ENCODE measurements at regions not wholly inside any gene's neighbourhood (a gene's known extent, or its start where the extent isn't known, plus 50 kb on each side); places are given as distances from the start of the nearest gene placed in this dataset.

DNA sequence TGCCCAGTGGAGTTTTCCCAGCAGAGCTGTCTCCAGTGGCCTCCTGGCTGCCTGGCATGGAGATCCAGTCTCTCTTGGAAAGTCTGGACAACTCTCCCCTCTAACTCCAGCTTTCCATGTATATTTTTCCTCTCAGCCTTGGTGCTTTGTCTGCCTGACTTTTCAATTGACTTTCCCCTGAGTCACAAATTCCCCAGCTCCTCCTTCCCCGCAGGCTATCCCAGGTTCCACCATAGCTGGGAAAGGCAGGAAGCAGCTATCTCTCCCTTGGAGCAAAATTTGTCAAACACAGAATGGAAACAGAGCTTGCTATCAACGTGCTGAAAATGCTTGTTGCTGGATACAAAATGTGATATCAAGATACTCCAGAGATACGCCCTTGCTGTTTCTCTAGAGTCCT, 384.8 kb downstream of the TMEM135 start:
- no peaks in the 10 kb centered on the region for H3K9me3 ChIP-seq
- DNase-seq (ENCODE audit: low spot score in 2 of 2) = no peak
- TF ChIP-seq POLR2A (IDR thresholded peaks at IDR 0.05) (no peak), EP300 (IDR thresholded peaks at IDR 0.05) (no peak)
- TF ChIP-seq, protein P1, sequence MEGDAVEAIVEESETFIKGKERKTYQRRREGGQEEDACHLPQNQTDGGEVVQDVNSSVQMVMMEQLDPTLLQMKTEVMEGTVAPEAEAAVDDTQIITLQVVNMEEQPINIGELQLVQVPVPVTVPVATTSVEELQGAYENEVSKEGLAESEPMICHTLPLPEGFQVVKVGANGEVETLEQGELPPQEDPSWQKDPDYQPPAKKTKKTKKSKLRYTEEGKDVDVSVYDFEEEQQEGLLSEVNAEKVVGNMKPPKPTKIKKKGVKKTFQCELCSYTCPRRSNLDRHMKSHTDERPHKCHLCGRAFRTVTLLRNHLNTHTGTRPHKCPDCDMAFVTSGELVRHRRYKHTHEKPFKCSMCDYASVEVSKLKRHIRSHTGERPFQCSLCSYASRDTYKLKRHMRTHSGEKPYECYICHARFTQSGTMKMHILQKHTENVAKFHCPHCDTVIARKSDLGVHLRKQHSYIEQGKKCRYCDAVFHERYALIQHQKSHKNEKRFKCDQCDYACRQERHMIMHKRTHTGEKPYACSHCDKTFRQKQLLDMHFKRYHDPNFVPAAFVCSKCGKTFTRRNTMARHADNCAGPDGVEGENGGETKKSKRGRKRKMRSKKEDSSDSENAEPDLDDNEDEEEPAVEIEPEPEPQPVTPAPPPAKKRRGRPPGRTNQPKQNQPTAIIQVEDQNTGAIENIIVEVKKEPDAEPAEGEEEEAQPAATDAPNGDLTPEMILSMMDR (IDR thresholded peaks at IDR 0.05) = no peak
- no peaks in the 10 kb centered on the region for H3K27me3 ChIP-seq
- WGBS, 2 donors = 59 to 73% methylated on average over 3 of the region's 3 CpGs
- no peak overlapping the region for H3K27ac ChIP-seq
- no peaks in the 10 kb centered on the region for H3K36me3 ChIP-seq
- no peak overlapping the region for H3K4me3 ChIP-seq
- peaks cover 0 to 11% (median 0%) of the 10 kb centered on the region in 4 donors for H3K4me1 ChIP-seq

DNA sequence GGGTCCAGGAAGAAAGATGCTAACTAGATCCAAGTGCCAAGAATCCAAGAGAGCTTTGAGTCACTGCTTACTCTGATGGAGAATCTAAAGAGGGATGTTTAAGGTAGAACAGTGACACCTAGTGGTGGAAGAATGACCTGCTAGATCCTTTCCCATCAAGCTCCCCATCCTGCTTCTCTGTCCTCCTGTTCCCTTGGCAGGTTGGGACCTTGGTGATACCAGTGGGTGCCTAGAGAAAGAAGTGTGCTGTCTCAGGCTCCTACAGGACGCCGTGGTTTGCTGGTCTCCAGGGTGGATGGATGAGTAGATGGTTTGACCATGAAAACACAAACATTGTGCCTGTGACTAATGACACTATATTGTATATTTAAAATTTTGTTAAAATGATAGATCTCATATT, 383.7 kb downstream of the TMEM135 start:
- Histone ChIP-seq H3K4me1 (peaks cover 0 to 11% (median 0%) of the 10 kb centered on the region in 4 donors), H3K4me3 (no peak overlapping the region), H3K9me3 (no peaks in the 10 kb centered on the region), H3K36me3 (no peaks in the 10 kb centered on the region), H3K27ac (no peak overlapping the region), H3K27me3 (no peaks in the 10 kb centered on the region)
- TF ChIP-seq, protein P1 (IDR thresholded peaks at IDR 0.05) = peak; percentile 64 to 78 (median 67)
- TF ChIP-seq POLR2A (IDR thresholded peaks at IDR 0.05) (no peak), EP300 (IDR thresholded peaks at IDR 0.05) (no peak)
- peak in 1 of 2 donors; percentile 91 for DNase-seq (ENCODE audit: low spot score in 2 of 2)
- 13 to 28% methylated on average over 2 of the region's 2 CpGs for WGBS, 2 donors

GRCh38 chr11:87417951-87418350, 380.2 kb downstream of the TMEM135 start:
- Histone ChIP-seq H3K9me3 (peaks cover 0 to 4% (median 0%) of the 10 kb centered on the region in 4 donors), H3K4me3 (no peak overlapping the region), H3K36me3 (no peaks in the 10 kb centered on the region), H3K27ac (no peak overlapping the region), H3K27me3 (no peaks in the 10 kb centered on the region), H3K4me1 (peaks cover 0 to 11% (median 0%) of the 10 kb centered on the region in 4 donors)
- DNase-seq (ENCODE audit: low spot score in 2 of 2) = no peak
- TF ChIP-seq POLR2A (IDR thresholded peaks at IDR 0.05) (no peak), EP300 (IDR thresholded peaks at IDR 0.05) (no peak)
- TF ChIP-seq, protein P1 (IDR thresholded peaks at IDR 0.05) = no peak

DNA sequence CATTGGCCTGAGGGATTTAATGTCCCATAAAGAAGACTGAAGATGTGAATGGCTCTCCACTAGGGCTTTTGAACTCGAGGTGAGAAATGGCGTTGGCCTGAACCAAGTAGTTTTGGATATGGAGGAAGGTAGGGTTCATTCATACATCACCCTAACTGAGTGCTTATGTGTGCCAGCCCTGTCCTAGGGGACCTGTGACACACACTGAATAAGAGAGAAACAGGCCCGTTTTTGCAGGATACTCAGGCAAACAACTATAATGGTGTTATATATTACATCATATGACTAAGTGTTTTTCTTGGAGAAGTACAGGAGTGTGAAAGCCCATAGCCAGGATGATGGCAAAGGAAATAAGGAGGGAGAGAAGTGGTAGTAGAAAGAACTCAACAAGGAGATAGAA, 368.1 kb downstream of the TMEM135 start:
- Histone ChIP-seq H3K9me3 (no peaks in the 10 kb centered on the region), H3K4me1 (peaks cover 0 to 7% (median 0%) of the 10 kb centered on the region in 4 donors), H3K27ac (no peak overlapping the region), H3K36me3 (no peaks in the 10 kb centered on the region), H3K27me3 (no peaks in the 10 kb centered on the region), H3K4me3 (no peak overlapping the region)
- TF ChIP-seq EP300 (IDR thresholded peaks at IDR 0.05) = no peak
- no peak for TF ChIP-seq POLR2A (IDR thresholded peaks at IDR 0.05)
- TF ChIP-seq, protein P1 (IDR thresholded peaks at IDR 0.05) = no peak
- no peak for DNase-seq (ENCODE audit: low spot score in 2 of 2)
- 68 to 80% methylated on average over 3 of the region's 3 CpGs for WGBS, 2 donors

- no peaks in the 10 kb centered on the region for H3K27me3 ChIP-seq
Observed at GRCh38 chr11:87405356-87405755, 367.6 kb downstream of the TMEM135 start.

More at GRCh38 chr11:87405356-87405755, 367.6 kb downstream of the TMEM135 start:
- Histone ChIP-seq H3K9me3 (no peaks in the 10 kb centered on the region), H3K27ac (no peak overlapping the region), H3K36me3 (no peaks in the 10 kb centered on the region), H3K4me1 (peaks cover 0 to 7% (median 0%) of the 10 kb centered on the region in 4 donors), H3K4me3 (no peak overlapping the region)
- no peak for DNase-seq (ENCODE audit: low spot score in 2 of 2)
- WGBS, 2 donors = 80 to 91% methylated on average over 2 of the region's 2 CpGs
- TF ChIP-seq POLR2A (IDR thresholded peaks at IDR 0.05) (no peak), EP300 (IDR thresholded peaks at IDR 0.05) (no peak)
- TF ChIP-seq, protein P1 (IDR thresholded peaks at IDR 0.05) = no peak

Measured in tibial nerve (tissue), 4 donors.